OCI-M2 (cell line): ENCODE measurements at regions not wholly inside any gene's neighbourhood (a gene's known extent, or its start where the extent isn't known, plus 50 kb on each side); places are given as distances from the start of the nearest gene placed in this dataset.

Source experiments
- DNase-seq: peaks from one replicate; lab custom pipeline; 2025; ENCODE audit not compliant: unreplicated experiment; lab: John Stamatoyannopoulos, UW

DNA sequence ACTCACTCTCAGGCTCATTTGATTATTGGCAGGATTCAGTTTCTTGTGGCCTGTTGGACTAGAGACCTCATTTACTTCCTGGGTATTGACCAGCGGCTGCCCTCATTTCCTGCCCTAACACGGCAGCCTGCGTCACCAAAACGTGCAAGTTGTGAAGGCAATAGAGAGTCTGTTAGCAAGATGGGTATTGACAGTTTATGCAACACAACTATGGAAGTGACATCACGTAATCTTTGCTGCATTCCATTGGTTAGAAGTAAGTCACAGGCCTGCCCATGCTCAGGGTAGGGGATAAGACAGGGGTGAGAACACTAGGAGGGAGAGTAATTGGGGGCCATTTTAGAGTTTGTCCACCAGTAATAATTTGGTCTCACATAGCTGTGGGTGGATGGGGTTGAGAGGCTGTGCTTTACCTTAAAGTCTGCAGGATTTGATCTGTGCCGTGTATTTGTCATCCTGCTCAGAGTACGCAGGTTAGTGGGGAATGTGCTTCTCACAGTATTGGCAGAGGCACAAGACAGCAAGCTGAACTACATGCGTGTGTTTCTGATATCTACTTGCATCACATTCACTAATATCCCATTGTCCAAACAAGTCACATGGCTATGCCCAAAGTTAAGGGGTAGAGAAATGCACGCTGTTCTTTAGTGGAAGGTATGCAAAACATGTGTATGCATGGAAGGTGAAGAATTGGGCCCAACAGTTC is 83.3 kb downstream of the EDEM1 start:
- DNase-seq = no peak

DNA sequence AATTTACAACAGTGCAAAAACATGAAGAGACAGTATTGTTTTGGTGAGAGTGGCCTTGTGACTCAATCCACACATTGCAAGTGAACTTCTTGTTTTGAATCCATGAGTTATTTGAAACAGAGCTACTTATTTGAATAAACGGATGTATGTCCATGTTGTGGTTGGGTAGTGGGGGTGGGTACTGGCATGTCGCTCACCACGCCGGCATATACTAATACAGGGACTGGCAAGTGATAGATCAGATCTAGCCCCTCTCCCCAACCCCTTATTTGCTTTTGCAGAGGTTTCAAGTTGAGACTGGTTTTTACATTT is 83.8 kb downstream of the EDEM1 start:
- DNase-seq = no peak

DNA sequence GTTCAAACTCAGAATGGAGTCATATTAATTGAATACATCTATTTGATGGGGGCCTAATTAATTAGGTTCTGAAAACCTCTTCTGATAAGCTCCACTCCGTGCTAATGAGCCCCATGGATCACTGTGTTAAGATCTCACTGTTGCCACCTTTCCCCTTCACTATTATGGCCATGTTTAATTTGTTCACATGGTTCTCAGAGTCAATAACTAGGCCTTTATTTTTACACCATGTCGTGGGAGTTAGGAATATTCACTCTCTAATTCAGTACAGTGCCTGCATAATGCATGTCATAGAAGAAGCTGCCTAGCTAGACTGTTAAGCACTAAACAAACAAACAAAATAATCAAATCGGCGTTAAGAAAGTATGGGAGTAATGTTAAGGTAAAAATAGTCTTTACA is 84.9 kb downstream of the EDEM1 start:
- DNase-seq = no peak

DNA sequence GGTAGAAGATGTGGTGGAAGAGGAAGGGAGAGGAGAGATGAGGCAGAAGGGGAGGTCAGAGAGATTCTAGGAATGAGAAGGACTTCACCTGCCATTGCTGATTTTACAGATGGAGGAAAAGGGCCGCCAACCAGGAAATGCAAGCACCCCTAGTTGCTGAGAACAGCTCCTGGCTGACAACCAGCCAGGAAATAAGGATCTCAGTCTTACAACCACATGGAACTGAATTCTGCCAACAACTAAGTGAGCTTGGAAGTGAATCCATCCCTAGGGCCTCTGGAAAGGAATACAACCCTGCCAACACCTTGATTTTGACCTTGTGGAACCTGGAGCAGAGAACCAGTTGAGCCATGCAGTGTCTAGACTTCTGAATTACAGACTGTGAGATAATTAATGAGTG is 86.6 kb downstream of the EDEM1 start:
- DNase-seq = no peak

DNA sequence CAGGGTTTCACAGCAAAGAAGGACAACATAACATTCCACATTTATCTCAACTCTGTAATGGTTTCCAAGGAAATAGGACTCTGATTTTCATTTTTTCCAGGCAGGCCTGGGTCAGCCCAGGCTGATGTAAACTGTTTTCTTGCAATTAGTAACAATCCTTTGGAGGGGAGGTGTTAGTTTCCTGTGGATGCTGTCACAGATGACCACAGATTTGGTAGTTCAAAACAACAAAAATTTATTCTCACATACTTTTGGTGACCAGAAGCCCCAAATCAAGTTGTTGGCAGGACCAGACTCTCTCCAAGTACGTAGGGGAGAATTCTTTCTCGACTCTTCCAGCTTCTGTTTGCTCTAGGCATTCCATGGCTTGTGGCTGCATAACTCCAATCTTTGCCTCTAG is 88.0 kb downstream of the EDEM1 start:
- DNase-seq = no peak

DNA sequence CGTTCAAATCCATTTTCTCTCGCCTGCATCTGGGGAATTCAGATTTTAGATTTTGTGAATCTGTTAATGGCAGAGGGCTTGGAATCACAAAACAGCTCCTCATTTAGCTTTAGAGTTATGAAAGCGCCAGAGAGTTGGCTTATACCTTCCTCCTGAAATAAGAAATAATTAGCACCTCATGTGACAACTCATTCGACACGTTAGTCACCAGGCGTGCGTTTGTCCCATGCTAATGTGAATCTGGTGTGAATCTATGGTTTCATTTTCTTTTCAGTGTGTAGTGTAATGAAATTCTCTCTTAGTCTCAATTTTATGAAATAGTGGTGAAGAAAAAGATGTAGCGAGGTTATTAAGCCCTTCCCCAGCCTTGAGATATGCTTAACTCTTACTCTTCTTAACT is 89.4 kb downstream of the EDEM1 start:
- DNase-seq = no peak

DNA sequence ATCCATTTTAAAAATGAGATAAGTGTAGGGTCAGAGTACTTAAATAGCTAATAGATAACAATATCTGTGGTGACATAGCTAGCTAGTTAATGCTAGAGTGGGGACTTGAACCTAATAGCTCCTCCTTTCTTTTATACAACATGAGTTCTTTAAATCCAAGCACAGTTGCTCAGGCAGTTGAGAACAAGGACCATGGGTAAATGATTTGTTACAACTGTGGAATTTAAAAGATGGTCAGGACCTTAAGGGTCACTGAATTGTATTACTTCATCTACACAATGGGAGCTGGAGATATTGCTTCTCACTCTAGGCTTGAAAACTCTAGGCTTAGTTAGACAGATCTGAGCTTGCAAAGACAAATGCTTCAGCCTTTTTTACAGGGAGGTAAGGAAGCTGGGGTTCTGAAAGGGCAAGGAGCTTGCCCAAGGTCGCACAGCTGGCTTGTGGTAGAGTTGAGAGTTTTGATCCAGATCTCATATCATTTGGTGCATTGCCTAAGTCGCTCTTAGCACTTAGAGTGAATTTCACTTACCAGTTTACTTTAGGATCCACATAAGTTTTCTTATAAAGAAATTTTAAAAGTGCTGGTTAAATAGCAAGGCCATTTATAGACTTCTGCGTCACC is 90.2 kb downstream of the EDEM1 start:
- DNase-seq = no peak

DNA sequence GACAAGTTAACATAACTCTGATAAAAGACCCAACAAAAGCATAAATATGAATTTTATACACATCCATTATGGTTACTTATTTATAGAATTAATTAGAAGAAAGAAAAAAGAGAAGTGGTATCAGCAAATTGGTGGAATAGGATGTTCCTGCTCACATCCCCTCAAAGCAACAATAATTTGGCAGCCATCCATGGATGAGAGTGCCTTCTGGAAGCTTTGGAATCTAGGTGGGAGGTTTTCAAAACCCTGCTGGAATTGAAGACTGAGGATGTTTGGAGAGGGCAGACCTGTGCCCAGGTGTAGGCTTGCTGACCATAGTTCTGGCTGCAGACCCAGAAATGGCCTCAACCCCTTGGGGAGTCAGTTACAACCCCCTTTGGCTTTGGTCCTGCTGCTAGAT is 91.2 kb downstream of the EDEM1 start:
- no peak for DNase-seq

DNA sequence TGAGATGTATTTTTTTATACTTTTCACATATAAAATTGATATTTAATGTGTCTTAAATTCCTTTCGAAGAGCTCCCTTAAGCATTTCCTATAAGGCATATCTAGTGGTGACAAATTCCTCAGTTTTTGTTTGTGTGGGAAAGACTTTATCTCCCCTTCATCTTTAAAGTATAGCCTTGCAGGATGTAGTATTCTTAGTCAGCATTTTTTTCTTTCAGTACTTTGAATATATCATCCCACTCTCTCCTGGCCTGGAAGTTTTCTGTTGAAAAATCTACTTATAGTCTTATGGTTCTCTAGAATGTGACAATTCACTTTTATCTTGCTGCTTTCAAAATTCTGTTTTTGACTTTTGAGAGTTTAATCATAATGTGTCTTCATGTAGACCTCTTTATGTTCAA is 95.2 kb downstream of the EDEM1 start:
- DNase-seq = no peak

DNA sequence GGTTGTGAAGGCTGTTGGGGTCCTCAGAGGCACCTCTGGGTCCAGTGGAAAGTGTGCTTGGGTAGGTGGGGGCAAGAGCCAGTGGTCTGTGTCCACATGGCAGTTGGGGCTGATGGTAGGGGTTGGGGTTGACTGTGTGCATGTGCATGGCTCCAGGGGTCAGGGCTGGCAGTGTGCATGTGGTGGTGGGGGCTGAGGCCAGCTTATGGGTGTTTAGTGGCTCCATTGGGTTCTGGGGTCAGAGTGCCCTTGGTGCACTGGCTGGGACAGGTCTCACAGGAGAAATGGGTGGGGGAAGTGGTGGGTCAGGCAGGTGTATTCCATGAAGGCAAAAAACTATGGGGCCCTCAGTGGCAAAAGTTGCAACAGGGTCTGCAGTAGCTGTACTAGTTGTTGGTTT is 97.9 kb downstream of the EDEM1 start:
- no peak for DNase-seq

DNA sequence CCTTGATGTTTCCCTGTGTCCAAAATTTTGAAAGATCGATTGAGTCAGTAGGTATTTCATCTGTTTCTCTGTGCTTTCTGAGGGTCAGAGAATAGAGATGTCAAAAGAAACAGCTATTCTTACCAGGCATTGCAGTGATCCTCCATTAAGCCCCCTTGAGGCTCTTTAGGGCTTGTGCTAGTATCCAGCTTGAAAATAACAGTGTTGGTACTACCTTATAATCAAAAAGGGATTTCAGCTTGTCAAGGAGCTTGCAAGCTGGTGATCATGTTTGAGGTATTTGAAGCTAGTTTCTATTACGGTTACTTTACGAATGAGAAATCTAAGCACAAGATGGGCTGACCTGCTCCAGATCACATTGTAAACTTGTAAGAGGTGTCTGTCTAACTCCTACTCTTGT is 103.4 kb downstream of the EDEM1 start:
- no peak for DNase-seq

DNA sequence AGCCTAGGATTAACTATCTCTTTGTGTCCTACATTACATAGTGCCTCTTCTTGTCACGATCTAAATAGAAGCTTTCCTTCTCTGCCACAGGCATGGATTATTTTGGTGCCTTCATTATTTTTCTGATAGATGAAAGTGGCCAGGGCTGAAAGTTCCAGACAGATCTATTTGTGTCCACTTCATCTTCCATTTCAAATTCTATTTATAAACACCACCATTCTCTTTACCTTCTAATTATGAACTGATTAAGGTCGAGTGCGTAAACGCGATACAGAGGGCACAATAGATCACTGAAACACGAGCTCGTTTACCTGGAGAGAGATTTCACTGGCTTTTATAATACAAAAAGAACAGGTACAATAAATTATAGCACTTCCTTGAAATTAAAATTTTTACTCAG is 105.0 kb downstream of the EDEM1 start:
- no peak for DNase-seq

DNA sequence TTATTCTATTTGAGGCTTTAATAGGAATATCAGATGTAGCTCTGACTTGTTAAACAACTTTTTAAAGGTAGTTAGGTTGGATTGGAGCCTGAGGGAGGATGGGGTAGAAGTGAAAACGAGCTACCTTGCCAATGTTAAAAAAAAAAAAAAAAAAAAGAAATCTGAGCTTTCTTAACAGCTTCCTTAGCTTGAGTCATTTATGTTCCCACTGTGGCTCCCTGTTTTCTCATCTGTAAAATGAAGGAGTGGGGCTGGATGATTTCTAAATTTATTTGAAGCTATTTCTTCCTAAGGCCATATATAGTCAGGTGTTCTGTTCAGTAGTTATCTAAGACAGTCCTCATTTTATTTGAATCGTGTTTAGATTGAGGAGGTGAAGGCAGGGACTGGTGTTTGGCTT is 105.7 kb downstream of the EDEM1 start:
- DNase-seq = no peak

DNA sequence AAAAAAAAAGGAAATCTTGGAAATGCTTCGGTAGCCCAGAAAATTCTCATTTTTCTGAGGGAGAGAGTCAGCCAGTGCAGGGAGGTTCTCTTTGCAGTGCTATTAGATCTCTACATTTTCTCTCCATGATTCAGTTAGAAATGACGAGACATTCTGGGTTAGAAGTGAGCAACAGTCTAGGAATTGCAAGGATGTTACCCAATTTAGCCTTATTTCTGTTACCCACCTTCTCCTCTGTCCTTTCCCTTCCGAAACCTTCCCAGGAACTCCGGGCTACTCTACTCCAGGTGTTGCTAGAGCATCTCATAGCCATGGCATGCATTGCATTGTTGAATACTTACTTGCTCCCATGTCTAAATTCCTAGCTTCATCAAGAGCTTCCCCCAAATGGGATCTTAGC is 106.8 kb downstream of the EDEM1 start:
- no peak for DNase-seq

DNA sequence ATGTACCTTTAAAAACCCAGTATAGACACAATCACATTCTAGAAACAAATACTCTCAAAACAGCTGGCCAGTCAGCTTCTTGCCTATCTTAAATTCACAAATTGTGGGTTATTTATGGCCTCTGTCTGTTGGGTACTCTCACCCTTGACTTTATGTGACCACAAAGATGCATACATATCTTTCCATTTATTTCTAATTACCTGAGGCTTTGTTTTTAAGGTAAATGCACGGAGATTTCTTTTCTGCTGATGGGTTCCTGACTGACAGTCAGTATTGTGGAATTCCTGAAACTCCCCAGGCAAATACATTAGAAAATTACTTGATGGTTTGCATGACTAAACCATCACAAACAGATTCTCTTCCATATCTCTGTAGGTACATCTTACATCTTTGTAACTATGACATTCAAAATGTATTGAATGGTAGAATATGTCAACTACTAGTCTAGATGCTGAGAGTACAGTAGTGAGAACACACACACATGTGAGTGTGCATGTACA is 107.7 kb downstream of the EDEM1 start:
- DNase-seq = no peak

DNA sequence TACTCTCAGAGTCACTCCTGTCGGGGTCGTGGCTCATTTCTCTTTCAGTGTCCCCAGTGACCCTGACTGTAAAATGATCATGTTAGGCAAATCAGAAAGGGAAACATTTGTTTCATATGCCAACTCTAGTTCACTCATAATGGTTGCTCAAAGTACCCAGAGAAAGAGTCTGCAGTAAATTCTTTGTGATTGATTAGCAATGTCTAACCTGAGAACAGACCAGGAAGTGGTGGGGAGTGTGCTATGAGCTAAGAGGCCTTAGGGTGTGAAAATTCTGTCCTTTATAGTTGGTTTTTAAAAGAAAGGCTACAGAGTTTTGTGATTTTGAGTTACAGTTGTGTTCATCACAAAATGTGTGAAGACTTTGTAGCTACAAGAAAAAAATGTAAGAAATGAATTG is 108.9 kb downstream of the EDEM1 start:
- DNase-seq = no peak

DNA sequence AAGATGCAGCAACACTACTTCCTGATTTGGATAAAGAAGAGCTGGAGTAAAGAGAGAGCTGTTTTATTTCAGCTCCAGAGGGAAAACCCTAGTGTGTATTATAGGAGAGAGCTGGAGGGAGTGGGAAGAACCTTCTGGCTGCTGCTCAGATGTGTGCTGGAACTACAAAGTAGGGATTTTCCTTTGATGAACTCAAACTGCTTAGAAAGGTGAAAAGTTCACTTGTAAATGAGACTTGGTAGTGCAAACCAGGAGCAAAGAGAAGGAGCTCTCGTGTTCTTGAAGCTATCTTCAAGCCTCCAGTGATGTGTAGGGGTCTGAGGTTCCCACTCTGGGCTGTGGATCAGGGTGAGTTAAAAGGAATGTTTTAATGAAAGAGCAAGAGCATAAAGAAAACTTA is 110.4 kb downstream of the EDEM1 start:
- DNase-seq = no peak

DNA sequence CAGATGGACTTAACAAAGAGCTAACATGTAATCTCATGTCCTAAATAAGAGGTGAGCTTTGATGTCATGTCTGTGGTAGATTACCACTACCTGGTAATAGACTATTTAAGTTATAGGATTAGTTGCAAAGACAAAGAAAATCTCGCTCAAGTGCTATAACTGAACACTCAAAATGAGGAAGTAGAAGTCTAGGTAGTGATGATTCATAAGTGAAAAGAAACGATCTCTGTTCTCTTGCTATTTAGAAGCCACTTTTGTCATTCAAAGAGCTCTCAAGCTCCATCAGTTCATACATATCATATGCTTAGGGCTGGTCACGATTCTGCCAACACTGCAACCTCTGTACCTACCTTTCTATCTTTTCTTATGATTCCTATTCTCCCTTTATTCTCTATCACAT is 110.9 kb downstream of the EDEM1 start:
- no peak for DNase-seq

DNA sequence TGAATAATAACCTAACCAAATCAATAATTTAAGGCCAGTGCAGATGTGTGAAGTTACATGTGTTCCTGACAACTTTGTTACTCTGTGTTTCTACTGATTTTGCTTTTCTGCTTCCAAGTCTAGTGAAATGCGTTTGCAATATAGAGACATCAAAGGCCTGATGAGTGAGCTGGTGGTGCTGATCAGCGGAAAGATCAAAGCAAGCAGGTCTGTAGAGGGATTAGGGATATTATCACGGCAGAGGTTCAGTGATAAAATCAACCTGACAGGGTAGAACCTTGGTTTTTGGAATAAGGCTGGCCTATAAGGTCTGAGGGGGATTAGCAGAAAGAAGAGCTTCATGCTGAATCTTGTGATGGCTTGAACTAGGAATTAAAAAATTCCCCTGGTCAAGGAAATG is 111.7 kb downstream of the EDEM1 start:
- DNase-seq = no peak

DNA sequence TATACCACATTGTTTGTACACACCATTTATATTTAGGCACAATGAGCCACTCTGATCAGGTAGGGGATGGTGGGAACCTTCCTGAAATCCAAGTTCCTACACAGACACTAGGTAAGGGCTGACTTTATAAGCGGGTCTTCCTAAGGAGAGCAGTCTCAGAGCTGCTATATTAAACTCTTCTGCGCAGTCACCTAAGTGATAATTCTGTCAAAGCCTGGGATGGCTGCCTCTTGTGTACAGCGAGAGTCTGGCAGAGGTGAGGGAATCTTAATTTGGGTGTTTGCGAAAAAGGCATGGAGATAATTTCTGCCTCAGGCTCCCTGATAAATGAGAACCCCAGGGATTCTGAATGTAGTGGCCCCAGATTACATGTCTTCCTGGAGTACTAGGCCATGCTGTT is 113.1 kb downstream of the EDEM1 start:
- no peak for DNase-seq

DNA sequence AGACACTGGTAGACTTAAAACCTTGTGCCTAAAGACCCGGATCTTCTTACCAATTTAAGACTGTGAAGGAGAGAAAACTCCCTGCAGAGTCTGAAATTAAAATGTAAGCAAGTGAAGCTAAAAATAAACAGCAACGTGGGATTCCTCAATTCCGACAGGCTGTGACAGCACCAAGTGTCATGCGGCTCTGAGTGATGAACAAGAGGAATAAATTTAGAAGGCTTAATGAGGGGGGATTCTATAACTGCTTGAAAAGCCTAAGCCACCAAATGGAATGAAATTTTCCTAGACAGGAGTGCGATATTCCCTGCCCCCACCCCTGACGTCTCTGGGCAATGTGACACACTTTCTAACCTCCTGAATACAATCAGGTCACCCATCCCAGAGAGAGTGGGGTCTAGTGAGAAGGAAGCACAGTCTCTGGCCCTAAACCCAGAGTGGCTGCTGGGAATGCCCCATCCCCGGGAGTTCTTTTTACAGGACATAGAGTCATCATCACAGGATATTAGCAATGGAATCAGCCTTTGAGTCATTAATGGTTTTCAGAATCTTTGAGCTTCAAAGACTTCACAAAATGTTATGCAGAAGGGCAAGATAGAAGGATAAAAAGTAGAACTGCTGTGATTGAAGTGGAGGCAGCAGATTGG is 114.3 kb downstream of the EDEM1 start:
- no peak for DNase-seq

DNA sequence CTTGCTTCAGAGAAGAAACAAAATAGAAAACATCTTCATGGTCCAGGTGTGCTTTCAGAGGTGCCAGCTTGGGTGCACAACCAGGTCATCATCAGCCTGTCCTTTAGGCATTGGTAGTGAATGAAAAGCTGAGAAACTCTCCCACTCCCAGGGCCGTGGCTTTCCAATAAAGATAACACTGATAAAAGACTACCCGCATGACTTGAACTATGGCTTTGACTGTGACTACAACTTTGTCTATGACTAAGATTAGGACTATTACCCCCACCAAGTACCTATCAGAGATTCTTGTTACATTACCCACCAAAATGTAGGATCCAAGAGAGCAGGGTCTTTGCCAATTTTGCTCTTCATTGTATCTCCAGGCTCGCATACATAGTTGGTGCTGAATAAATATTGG is 115.2 kb downstream of the EDEM1 start:
- DNase-seq = no peak

DNA sequence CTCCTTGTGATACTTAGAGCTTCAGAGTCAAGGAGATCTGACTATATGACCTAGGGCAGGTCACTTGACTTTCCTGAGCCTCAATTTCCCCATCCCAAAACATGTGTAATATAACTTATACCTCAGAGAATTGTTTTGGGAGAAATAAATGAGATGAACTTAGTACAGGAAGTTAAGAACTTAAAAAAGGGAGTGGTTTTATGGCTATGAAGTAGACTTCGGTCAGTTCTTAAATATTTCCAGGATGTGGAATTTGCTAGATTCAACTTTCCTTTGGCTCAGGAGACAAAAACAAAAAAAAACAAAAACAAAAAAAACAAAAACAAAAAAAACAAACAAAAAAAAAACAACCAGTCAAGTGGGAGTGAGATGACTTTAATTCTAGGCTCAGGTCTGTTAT is 116.7 kb downstream of the EDEM1 start:
- DNase-seq = no peak
